Amniotic stem cell (primary cell): ENCODE measurements at regions not wholly inside any gene's neighbourhood (a gene's known extent, or its start where the extent isn't known, plus 50 kb on each side); places are given as distances from the start of the nearest gene placed in this dataset.

Experiments used
- DNase-seq: peaks from one replicate; lab custom pipeline; 2025; lab: John Stamatoyannopoulos, UW

DNA sequence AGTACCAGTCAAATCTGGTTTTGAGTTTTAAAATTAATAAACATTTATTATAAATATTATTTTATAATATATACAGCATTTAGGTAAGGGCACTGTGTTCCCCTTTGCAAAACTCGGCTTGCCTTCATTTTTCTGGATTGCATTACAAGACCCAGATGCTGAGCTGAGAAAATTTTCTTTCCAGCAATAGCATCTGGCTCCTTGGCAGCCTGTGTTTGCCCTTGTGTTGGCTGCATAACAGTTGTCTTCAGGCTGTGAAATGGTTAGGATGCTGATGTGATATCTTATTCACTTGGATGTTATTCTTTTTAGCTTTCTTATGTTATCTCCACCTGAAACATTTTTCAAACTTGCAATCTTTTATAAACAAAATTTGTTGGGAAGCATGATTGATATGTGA lies 784.4 kb downstream of the DACH1 start:
- DNase-seq: no peak

DNA sequence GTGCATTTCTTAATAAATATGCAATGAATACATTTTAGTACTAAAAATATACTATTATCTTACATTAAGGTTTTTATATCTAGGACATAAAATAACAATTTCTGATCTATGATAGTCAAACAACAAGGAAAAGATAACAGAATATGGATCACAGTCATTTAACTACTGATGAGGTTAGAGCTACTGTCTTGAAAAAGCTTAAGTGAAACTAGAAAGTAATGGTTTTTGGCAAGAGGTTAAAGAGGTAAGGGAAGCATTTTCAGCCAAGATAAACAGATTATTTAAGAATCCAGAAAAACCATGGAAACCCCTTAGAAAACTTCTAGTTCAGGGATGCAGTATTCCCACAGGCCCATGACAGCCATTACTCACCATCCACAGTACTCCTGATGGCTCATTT lies 787.4 kb downstream of the DACH1 start:
- no peak for DNase-seq

DNA sequence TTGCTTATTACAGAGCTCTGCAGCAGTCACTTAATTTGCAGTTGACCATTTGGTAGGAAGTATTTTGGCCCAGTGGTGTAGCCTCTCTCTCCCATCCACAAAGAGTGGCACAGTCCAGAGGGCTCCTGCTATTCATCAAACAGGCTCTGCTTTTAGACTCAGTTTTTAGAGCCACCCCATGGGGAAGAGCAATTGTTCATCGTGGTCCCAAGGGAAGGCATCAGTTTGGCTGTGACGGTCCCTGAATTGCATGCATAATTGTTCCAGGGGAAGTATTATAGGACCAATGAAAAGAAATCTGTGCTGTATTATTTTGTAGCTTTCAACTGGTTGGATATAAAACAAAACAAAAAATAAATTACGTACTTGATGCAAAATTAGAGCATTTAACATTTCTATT lies 799.0 kb downstream of the DACH1 start:
- no peak for DNase-seq

DNA sequence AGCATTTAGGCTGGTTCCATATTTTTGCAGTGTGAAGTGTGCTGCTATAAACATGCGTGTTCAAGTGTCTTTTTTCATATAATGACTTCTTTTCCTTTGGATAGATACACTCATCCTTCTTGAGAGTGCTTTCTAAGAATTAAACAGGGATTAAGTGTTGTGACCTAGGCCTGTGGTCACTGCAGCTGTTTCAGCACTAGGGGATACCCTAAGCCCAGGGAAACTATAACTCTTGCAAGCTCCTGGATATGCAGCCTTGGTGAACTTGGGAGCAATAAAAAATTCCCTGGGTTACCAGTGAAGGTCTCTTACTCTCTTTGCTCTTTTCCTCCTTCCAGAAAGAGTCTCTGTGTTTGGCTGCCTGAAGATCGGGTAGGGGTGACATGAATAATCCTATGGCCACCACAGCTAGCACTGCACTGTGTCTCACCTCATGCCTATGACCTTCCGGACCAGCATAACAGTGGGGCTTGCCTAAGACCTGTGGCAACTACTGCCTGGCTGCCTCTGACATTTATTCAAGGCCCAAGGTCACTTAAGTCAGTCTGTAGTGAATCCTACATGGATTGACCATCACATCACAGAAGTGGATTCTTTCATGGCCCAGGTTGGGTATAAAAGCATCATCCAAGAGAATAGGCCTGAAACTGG lies 799.7 kb downstream of the DACH1 start:
- DNase-seq: no peak

DNA sequence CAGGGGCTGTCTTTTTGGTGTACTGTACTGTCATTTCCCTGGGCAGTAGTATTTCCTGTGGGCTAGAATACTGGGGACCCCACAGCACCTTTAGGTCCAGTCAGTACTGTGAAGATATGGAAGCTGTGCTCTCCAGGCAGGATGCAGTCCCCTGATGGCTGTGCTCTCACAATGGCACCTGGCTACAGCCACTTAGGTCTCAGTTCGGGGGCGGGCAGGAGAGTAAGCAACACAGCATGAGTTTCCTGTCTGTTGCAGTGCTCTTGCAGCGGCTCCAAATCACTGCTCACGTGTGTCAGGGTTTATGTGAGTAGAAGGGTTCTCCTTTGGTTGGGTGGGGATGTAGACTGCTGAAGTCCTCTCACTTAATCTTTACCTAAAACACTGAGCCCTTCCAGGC lies 810.4 kb downstream of the DACH1 start:
- no peak for DNase-seq

DNA sequence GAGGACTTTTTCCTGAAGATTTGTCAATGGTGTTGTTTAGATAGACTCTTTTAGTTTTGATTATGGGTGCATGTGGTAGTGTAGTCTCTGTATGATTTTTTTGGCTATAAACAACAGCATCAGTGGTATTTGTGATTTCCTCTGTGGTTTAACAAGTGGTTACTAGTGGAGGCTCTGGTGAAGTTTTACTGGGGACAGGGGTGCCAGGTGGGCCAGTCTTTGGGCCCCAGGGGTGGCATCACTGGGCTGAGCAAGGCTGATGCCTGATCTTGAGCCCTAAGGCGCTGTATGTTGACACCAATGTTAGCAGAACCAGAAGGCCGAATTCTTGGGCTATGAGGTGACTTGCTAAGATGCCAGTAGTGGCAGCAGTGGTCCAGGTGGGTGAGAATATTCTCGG lies 811.4 kb downstream of the DACH1 start:
- DNase-seq: no peak

DNA sequence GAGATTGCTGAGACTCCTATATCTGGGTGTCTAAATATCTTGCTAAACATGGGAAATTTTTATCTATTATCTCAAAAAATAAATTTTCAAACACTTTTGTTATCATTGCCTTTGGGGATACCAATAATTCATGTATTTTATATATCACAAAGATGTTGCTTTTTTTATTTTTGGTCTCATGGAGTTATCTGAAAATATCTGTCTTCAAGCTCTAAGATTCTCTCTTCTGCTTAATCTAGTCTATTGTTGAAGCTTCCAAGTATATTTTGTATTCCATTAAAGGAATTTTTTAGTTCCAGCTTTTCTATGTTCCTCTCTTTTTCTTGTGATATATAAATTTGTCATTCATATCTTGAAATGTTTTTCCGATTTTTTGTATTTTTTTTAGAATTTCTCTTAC lies 812.0 kb downstream of the DACH1 start:
- DNase-seq: no peak

DNA sequence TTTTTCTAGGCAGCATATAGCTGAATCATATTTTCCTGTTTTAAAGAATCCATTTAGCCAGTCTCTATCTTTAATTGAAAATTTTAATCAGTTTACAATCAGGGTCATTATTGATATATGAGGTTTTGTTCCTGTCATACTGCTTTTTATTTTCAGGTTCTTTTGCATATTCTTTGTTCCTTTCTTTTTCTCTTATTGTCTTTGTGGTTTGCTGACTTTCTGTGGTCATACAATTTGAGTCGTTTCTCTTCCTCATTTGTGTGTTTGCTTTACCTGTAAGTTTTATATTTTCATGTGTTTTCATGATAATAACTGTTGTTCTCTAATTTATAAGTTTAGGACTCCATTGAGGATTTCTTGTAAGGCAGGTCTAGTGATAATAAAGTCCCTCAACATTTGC lies 812.6 kb downstream of the DACH1 start:
- DNase-seq: no peak

DNA sequence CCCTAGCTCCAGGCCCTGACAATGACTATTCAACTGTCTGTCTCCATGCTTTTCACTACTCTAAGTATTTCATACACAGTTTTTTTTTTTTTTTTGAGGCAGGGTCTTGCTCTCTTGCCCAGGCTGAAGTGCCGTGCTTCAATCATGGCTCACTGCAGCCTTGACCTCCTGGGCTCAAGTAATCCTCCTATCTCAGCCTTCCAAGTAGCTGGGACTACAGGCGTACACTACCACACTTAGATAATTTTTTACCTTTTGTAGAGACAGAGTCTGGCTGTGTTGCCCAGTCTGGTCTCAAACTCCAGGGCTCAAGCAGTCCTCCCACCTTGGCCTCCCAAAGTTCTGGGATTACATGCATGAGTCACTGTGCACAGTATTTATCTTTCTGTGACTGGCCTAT lies 815.4 kb downstream of the DACH1 start:
- DNase-seq: no peak

DNA sequence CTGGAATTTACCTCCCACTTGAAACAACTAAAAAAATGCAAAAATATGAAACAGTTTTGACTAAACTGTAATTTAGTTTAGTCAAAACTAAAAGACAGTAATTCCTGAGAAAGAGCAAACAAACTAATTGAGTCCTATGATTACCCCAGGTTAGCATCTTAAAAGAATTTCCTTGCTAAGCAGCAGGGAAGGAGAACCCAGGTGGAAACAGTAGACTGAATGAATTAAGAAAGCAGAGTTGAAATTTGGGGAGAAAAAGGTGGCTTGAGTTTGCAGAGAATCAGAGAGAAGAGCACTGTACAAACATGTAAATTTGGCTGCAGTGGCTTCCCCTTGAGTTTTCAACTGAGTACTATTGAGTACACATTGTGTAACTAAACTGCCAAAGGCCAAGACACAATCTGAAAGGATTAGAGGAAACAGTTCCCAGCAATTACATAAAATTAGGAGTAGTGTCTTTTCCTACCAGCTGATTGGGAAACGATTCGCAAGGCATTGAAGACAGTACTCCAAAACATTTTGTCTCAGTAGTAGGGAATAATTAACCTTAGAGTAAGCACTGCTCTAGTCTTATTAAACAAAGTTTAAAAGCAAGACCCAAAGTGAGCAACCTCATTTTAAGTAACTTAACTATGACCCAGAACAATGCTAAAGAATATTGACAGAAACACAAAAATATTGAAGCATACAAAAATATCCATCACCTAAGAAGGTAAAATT lies 820.5 kb downstream of the DACH1 start:
- DNase-seq: no peak

DNA sequence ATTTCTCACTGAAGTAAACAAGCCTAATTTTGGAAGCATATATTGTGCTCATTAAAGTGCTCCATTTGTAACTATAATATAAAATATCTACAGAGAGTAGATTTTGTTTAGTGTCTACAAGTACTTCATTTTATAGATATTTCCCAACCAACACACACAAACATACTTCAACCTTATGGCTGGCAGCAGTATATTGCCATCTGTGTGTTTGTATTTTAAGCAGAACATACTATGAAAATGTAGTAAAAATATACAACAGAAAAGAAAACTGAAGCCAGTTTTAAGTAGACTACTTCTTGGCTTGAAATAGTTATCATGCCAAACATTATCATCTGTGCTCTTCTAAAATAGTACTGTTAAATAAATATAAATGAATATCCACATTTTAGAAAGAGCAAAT lies 821.9 kb downstream of the DACH1 start:
- no peak for DNase-seq

DNA sequence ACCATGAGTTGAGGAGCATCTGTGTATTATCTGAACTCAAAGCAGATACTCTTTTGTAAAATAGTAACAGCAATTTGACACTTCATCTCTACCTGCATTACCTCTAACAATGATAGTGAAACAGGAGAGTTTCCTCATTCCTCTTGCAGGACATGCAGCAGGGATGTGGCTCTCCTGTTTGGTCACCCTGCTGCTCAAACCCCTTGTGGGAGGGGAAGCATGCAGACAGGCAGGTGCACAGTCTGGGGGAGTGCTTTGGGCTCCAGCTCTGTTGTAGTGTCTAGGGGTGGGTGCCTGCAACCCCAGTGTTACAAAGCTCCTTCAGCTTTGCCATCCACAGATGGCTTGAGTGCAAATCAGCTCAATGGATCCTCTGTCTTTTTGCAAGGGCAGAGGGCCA lies 827.6 kb downstream of the DACH1 start:
- DNase-seq: no peak

DNA sequence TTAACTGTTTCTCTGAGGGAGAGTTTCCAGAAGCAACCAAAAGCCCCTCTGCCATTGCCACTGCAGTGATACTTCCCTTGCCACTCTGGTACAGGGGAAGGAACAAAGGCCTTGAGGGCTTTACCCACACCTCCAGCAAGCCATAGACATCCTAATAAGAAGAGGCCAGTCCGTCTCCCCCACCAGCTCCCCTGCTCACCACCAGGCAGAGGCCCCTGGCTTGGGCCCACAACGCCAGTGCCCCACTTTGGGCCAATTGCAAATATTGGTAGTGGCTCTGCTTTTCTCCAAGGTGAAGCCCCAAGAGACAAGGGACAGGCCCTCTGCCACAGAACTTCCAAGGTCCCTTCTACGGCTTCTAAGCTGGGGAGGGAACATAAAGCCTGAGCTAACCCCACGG lies 833.0 kb downstream of the DACH1 start:
- no peak for DNase-seq

DNA sequence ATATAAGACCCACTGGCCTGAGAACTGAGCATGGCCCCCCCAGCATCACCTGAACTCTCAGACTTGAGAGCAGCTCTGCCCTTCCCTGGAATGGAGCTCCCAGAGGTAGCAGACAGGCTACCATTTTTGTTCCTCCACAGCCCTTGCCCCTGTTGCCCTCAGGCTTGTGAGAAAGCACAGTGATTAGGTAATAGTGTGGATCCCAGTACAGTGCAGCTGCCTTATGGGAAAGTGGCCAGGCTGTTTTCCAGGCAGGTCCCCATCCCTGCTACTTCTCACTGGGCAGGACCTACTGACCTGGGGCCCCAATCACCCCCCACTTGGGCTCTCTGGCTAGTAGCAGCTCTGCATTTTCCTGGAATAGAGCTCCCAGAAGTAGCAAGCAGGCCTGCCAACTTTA lies 834.0 kb downstream of the DACH1 start:
- DNase-seq: no peak

DNA sequence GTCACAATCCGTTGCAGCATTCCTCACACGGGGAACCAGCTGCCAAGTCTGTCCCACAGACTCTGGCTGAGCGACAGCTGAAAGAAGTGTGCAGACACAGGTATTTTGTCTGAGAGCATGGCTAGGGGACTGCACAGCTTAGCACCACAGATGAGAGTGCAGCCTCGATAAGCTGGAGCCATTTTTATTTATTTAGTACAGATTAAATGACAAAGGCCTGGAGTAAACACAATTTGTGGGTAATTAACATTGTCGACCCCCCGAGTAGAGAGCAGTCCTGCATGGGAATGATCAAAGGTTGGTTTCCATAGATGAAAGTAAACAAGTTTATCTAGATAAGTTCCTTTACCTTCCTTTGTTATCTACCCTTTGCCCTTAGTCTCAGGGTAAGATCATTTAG lies 836.2 kb downstream of the DACH1 start:
- no peak for DNase-seq

DNA sequence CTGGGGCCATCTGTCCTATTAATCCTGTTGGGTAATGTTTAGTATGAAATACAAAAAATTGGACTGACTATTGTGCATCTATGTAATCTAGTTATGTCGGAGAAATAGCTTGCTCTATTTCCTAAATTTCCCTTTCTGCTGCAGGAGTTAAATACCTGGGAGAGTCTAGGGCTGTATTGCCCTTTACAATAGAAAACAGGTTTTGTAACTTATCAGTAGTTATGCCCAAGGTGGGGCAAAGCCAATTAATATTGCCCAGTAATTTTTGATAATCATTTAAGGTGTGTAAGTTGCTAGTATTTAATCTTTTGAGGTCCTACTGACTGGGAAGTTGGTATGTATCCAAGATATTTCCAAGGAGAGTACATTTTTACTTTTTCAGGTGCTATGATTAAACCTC lies 838.1 kb downstream of the DACH1 start:
- no peak for DNase-seq

DNA sequence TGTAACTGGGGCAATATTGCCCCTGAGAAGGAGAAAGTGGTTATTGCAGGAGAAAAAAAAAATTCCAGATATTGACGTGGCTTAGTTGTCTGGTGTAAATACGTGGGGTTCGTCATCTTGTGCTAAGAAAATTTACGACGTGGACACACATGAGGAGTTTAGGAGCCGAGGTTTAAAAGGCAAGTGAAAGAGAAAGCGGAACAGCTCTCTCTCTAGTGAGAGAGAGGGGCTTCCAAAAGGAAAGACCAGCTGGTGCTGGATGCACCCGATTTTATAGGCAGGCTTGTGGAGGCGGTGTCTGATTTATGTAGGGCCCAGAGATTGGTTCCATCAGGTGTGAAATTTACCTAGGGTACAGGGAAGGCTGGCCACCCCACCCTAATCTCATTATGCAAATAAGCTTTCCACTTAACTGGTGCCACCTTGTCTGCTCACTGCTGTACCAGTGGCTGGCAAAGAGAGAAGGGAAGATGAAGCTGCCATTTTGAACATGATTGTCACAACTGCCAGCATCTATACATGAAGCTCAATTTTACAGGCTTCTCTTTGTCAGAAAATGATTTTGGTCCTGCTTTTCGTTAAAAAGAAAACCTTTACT lies 845.1 kb downstream of the DACH1 start:
- no peak for DNase-seq

DNA sequence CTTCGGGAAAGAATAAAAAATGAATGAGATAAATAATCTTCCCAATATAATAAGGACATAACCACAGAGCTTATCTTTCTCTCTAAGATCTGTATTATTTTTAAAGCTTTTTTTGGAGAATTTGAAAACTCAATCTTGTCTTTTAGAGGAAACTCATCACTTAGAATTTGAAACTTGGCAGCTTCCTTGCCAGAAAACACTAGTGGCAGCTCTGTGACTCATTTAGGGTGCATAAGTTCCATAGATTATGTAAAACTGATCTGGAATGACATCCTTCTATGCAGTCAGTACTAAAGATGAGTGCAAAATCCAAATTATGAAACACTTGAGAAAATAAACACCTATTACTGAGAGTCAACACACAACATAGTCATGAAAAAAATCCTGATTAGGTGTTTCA lies 848.0 kb downstream of the DACH1 start:
- DNase-seq: no peak

DNA sequence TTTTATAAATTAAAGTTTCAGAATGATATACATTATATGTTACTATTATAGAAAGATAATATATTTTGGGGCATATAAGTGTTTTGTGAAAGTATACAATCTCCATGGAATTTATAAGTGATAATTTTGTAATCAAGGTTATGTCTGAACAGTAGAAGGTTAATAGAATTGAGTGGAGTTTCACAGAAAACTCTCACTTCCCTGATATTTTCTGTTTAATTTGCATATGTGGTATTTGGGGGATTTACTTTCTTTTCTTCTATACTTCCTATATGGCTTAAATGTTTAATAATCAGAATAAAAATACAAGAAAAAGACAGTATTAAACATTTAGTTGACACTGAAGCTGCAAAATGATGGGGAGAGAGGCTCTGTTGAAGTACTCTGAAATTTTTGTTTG lies 848.5 kb downstream of the DACH1 start:
- no peak for DNase-seq

DNA sequence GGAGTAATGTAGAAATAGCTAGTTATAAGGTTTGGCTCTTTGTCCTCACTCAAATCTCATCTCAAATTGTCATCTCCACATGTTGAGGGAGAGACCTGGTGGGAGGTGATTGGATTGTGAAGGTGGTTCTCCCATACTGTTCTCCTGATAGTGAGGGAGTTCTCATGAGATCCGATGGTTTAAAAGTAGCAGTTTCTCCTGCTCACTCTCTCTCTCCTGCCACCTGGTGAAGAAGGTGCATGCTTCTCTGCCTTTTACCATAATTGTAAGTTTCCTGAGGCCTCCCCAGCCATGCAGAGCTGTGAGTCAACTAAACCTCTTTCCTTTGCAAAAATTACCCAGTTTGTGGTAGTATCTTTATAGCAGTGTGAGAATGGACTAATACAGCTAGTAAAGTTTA lies 849.4 kb downstream of the DACH1 start:
- DNase-seq: no peak

DNA sequence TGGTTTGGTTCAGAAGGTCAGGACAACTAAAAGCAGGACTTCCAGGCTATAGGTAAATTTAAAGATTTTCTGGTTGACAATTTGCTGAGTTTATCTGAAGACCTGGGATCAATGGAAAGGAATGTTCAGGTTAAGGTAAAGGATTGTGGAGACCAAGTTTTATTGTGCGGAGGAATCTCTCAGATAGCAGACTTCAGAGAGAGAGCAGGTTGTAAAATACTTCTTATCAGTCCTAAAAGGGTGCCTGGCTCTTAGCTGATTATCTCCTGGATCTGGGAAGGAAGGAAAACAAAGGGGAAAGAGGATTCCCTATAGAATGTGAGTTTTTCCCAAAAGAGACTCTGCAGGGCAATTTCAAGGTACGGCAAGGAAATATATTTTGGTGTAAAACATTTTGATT lies 851.5 kb downstream of the DACH1 start:
- no peak for DNase-seq

DNA sequence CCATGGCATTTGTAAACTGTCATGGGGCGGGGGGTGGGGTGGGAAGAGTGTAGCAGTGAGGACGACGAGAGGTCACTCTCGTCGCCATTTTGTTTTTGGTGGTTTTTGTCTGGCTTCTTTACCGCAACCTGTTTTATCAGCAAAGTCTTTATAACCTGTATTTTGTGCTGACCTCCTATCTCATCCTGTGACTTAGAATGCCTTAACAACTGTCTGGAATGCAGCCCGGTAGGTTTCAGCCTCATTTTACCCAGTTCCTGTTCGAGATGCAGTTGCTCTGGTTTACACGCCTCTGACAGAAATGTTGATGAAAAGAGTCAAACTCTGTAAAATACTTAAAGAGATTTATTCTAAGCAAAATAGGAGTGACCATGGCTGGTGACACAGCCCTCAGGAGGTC lies 852.0 kb downstream of the DACH1 start:
- DNase-seq: no peak

DNA sequence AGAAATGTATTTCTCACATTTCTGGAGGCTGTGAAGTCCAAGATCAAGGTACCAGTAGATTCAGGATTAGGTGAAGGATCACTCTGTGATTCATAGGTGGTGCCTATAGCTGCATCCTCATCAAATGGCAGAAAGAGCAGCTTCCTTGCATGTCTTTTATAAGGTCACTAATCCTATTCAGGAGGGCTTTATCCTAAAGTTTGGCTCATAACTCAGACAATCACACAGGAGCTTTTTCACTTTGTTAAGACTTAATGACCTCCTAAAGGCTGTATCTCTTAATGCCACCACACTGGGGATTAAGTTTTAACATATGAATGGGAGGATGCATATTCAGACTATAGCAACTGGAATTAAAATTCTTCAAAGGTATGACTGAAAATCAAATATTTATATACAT lies 861.1 kb downstream of the DACH1 start:
- DNase-seq: no peak

DNA sequence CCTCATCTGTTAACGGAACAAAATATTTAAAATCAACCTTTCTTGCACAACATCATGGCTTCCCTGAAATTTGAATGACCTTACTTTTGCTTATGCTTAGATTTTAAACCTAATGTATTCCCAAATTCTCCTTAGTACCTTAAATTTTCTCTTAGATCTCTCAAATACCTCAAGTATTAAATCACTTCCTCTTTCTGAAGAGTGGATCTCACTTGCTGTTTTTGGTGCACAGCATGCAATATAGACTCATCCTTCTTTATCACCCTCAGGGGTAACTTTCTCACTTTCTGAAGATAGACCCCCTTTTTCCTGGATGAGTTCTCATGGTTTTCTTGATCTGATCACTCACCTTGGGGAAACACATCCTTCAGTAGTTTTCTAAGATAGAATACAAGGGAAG lies 871.7 kb downstream of the DACH1 start:
- no peak for DNase-seq
